Left ventricle myocardium inferior (tissue), 1 donor: ENCODE measurements at regions not wholly inside any gene's neighbourhood (a gene's known extent, or its start where the extent isn't known, plus 50 kb on each side); places are given as distances from the start of the nearest gene placed in this dataset.

ENCODE experiments used
- DNase-seq: peaks from one replicate; pipeline ENCODE4 v3.0.0-alpha.2; 2020
- H3K27ac ChIP-seq: fragments of 200-600 bp; replicated peaks from 2 replicates; pipeline ENCODE4 v1.8.0; 2021
- H3K27me3 ChIP-seq: fragments of 200-600 bp; 2 replicates; pipeline ENCODE4 v1.8.0; 2021; ENCODE audit warnings: low read depth
- H3K36me3 ChIP-seq: fragments of 200-600 bp; 2 replicates; pipeline ENCODE4 v1.8.0; 2021
- H3K4me1 ChIP-seq: fragments of 200-600 bp; 2 replicates; pipeline ENCODE4 v1.8.0; 2021
- H3K4me3 ChIP-seq: fragments of 200-600 bp; 2 replicates; pipeline ENCODE4 v1.8.0; 2021; ENCODE audit warnings: mild to moderate bottlenecking, moderate library complexity
- H3K9me3 ChIP-seq: fragments of 200-600 bp; replicated peaks from 2 replicates; pipeline ENCODE4 v1.8.0; 2021
- CTCF ChIP-seq: fragments of 200-600 bp; IDR thresholded peaks from 2 replicates; pipeline ENCODE4 v1.8.0; 2021; ENCODE audit warnings: antibody characterized with exemption, mild to moderate bottlenecking, borderline replicate concordance
- intact Hi-C: fragments of 100-400 bp; cut with micrococcal nuclease; formaldehyde crosslinking; loops from one replicate; pipeline ENCODE4 v1.11.0; 2022
- donor health status: DM: no; HTN: yes; CAD: no; lungs with severe emphysema.

GRCh38 chr4:66590488-66591215 is 920.4 kb upstream of the EPHA5 start:
- Histone ChIP-seq H3K27me3 (no peaks in the 10 kb centered on the region), H3K4me1 (no peaks in the 10 kb centered on the region), H3K4me3 (no peak overlapping the region), H3K9me3 (no peaks in the 10 kb centered on the region), H3K36me3 (no peaks in the 10 kb centered on the region), H3K27ac (no peak overlapping the region)
- DNase-seq = no peak
- intact Hi-C loops = no loop called here
- no peak for TF ChIP-seq CTCF

- no peak for DNase-seq
- intact Hi-C loops = no loop called here
- H3K27ac ChIP-seq = no peak overlapping the region
Observed at GRCh38 chr4:66589183-66589582, 918.9 kb upstream of the EPHA5 start.

GRCh38 chr4:66585767-66586166 is 915.5 kb upstream of the EPHA5 start:
- no peaks in the 10 kb centered on the region for H3K36me3 ChIP-seq
- H3K27me3 ChIP-seq = no peaks in the 10 kb centered on the region
- H3K9me3 ChIP-seq = no peaks in the 10 kb centered on the region
- DNase-seq = no peak
- no peak for TF ChIP-seq CTCF
- no peaks in the 10 kb centered on the region for H3K4me1 ChIP-seq
- intact Hi-C loops = no loop called here
- no peak overlapping the region for H3K4me3 ChIP-seq
- no peak overlapping the region for H3K27ac ChIP-seq

More at GRCh38 chr4:66589183-66589582, 918.9 kb upstream of the EPHA5 start:
- no peaks in the 10 kb centered on the region for H3K9me3 ChIP-seq
- H3K4me1 ChIP-seq = no peaks in the 10 kb centered on the region
- no peaks in the 10 kb centered on the region for H3K27me3 ChIP-seq
- H3K4me3 ChIP-seq = no peak overlapping the region
- TF ChIP-seq CTCF = no peak
- no peaks in the 10 kb centered on the region for H3K36me3 ChIP-seq

- TF ChIP-seq CTCF = no peak
- H3K36me3 ChIP-seq = no peaks in the 10 kb centered on the region
- H3K27me3 ChIP-seq = no peaks in the 10 kb centered on the region
- H3K27ac ChIP-seq = no peak overlapping the region
- no peak overlapping the region for H3K4me3 ChIP-seq
- intact Hi-C loops = no loop called here
- DNase-seq = no peak
- H3K4me1 ChIP-seq = no peaks in the 10 kb centered on the region
- H3K9me3 ChIP-seq = no peaks in the 10 kb centered on the region
Observed at GRCh38 chr4:66577922-66578321, 907.6 kb upstream of the EPHA5 start.

GRCh38 chr4:66575008-66575696 is 904.9 kb upstream of the EPHA5 start:
- no peaks in the 10 kb centered on the region for H3K4me1 ChIP-seq
- no peaks in the 10 kb centered on the region for H3K27me3 ChIP-seq
- H3K27ac ChIP-seq = no peak overlapping the region
- intact Hi-C loops = no loop called here
- H3K9me3 ChIP-seq = no peaks in the 10 kb centered on the region
- no peak overlapping the region for H3K4me3 ChIP-seq
- no peak for TF ChIP-seq CTCF
- no peak for DNase-seq
- no peaks in the 10 kb centered on the region for H3K36me3 ChIP-seq
